Mesothelial cell of epicardium (in vitro differentiated cells): ENCODE measurements at regions not wholly inside any gene's neighbourhood (a gene's known extent, or its start where the extent isn't known, plus 50 kb on each side); places are given as distances from the start of the nearest gene placed in this dataset.

Source experiments
- DNase-seq, 2 experiments: peaks; one replicate each; pipeline ENCODE4 v3.0.0; 2021; ENCODE audit warnings: low spot score in 2 of 2; ENCODE audit not compliant: unreplicated experiment in 2 of 2
- H3K27ac Mint-ChIP-seq: 2 replicates; pipeline ENCODE4 v1.8.0; 2021; ENCODE audit warnings: mixed read lengths
- H3K27me3 Mint-ChIP-seq: 2 replicates; pipeline ENCODE4 v1.8.0; 2021; ENCODE audit warnings: low read depth, mixed read lengths
- H3K36me3 Mint-ChIP-seq: 2 replicates; pipeline ENCODE4 v1.8.0; 2021; ENCODE audit warnings: mixed read lengths
- H3K4me1 Mint-ChIP-seq: 2 replicates; pipeline ENCODE4 v1.8.0; 2021; ENCODE audit warnings: mixed read lengths
- H3K4me3 Mint-ChIP-seq: 2 replicates; pipeline ENCODE4 v1.8.0; 2021; ENCODE audit warnings: mild to moderate bottlenecking, moderate library complexity, mixed read lengths
- H3K9me3 Mint-ChIP-seq: 2 replicates; pipeline ENCODE4 v1.8.0; 2021; ENCODE audit warnings: mixed read lengths
- CTCF ChIP-seq: fragments of 200-600 bp; sonication (generic); IDR thresholded peaks from one replicate; pipeline ENCODE4 v1.5.0; 2021; ENCODE audit warnings: antibody characterized with exemption; ENCODE audit not compliant: unreplicated experiment

GRCh38 chr3:154590675-154591384 is 160.8 kb upstream of the GPR149 start:
- no peak overlapping the region for H3K27ac Mint-ChIP-seq
- no peaks in the 10 kb centered on the region for H3K4me1 Mint-ChIP-seq
- H3K4me3 Mint-ChIP-seq: no peak overlapping the region
- H3K9me3 Mint-ChIP-seq: no peaks in the 10 kb centered on the region
- no peak for DNase-seq
- peaks cover 3% of the 10 kb centered on the region for H3K27me3 Mint-ChIP-seq
- TF ChIP-seq CTCF: no peak
- H3K36me3 Mint-ChIP-seq: no peaks in the 10 kb centered on the region

GRCh38 chr3:154588831-154589230 is 158.8 kb upstream of the GPR149 start:
- no peak for TF ChIP-seq CTCF
- no peaks in the 10 kb centered on the region for H3K4me1 Mint-ChIP-seq
- no peaks in the 10 kb centered on the region for H3K9me3 Mint-ChIP-seq
- H3K27ac Mint-ChIP-seq: no peak overlapping the region
- no peak for DNase-seq
- no peaks in the 10 kb centered on the region for H3K36me3 Mint-ChIP-seq
- H3K27me3 Mint-ChIP-seq: peaks cover 3% of the 10 kb centered on the region
- H3K4me3 Mint-ChIP-seq: no peak overlapping the region

GRCh38 chr3:154584974-154585373 is 155.0 kb upstream of the GPR149 start:
- Mint-ChIP-seq H3K27me3 (no peaks in the 10 kb centered on the region), H3K36me3 (no peaks in the 10 kb centered on the region), H3K27ac (no peak overlapping the region), H3K9me3 (peaks cover 3% of the 10 kb centered on the region), H3K4me3 (no peak overlapping the region), H3K4me1 (no peaks in the 10 kb centered on the region)
- DNase-seq: no peak
- no peak for TF ChIP-seq CTCF

- TF ChIP-seq CTCF: no peak
- H3K9me3 Mint-ChIP-seq: peaks cover 3% of the 10 kb centered on the region
- H3K27ac Mint-ChIP-seq: no peak overlapping the region
- H3K4me1 Mint-ChIP-seq: no peaks in the 10 kb centered on the region
- no peaks in the 10 kb centered on the region for H3K27me3 Mint-ChIP-seq
- no peak overlapping the region for H3K4me3 Mint-ChIP-seq
- DNase-seq: no peak
- H3K36me3 Mint-ChIP-seq: no peaks in the 10 kb centered on the region
These were observed 154.1 kb upstream of the GPR149 start for GRCh38 chr3:154584041-154584440.

GRCh38 chr3:154583086-154583634 is 153.2 kb upstream of the GPR149 start:
- Mint-ChIP-seq H3K27me3 (no peaks in the 10 kb centered on the region), H3K4me3 (no peak overlapping the region), H3K27ac (no peak overlapping the region), H3K9me3 (peaks cover 3% of the 10 kb centered on the region), H3K36me3 (no peaks in the 10 kb centered on the region), H3K4me1 (no peaks in the 10 kb centered on the region)
- no peak for DNase-seq
- no peak for TF ChIP-seq CTCF
